Heart left ventricle (tissue), 16 donors: ENCODE measurements at regions not wholly inside any gene's neighbourhood (a gene's known extent, or its start where the extent isn't known, plus 50 kb on each side); places are given as distances from the start of the nearest gene placed in this dataset.
A peak's percentile ranks its signal among the peaks of the same experiment; 100 is the strongest.

Experiments
- ATAC-seq, 4 donors: fragments of 200-7000 bp; cut with Tn5 transposase; one replicate each; pipeline ENCODE4 v1.9.1; 2020 to 2022; ENCODE audit warnings: moderate library complexity in 4 of 4, mild to moderate bottlenecking in 3 of 4, moderate number of reproducible peaks in 1 of 4
- DNase-seq, 5 donors: peaks; one replicate each; pipeline ENCODE4 v3.0.0-alpha.2; 2020
- H3K27ac ChIP-seq, 12 donors: fragments of 200-600 bp; sonication (generic) in 4 of 12; one replicate each; pipeline versions ENCODE4 v1.5.0 to v1.8.0; 2016 to 2022; ENCODE audit warnings: mild to moderate bottlenecking in 2 of 12
- H3K27me3 ChIP-seq, 9 donors: fragments of 200-600 bp; sonication (generic) in 2 of 9; one replicate each; pipeline versions ENCODE4 v1.5.1 to v1.8.0; 2016 to 2022; ENCODE audit warnings: mild to moderate bottlenecking in 3 of 9
- H3K36me3 ChIP-seq, 9 donors: fragments of 200-600 bp; sonication (generic) in 2 of 9; one replicate each; pipeline versions ENCODE4 v1.5.0 to v1.8.0; 2018 to 2022; ENCODE audit warnings: mild to moderate bottlenecking in 2 of 9
- H3K4me1 ChIP-seq, 12 donors: fragments of 200-600 bp; sonication (generic) in 4 of 12; one replicate each; pipeline versions ENCODE4 v1.5.0 to v1.8.0; 2016 to 2022; ENCODE audit warnings: mild to moderate bottlenecking in 3 of 12
- H3K4me3 ChIP-seq, 12 donors: fragments of 200-600 bp; sonication (generic) in 4 of 12; one replicate each; pipeline versions ENCODE4 v1.5.0 to v1.8.0; 2017 to 2022; ENCODE audit warnings: mild to moderate bottlenecking in 9 of 12, moderate library complexity in 4 of 12
- H3K9me3 ChIP-seq, 12 donors: fragments of 200-600 bp; sonication (generic) in 4 of 12; one replicate each; pipeline versions ENCODE4 v1.5.0 to v1.8.0; 2016 to 2022; ENCODE audit warnings: mild to moderate bottlenecking in 1 of 12
- POLR2A ChIP-seq, 2 donors: fragments of 450-650 bp; IDR thresholded peaks; one replicate each; pipeline ENCODE4 v1.6.1; 2017; ENCODE audit warnings: antibody characterized with exemption in 2 of 2, mild to moderate bottlenecking in 2 of 2, moderate library complexity in 2 of 2
- WGBS, 4 donors: extraction: QIAGEN DNeasy Blood & Tissue Kit in 2 of 4; methylation state at CpG; one replicate each; pipeline versions ENCODE4 v1.1.5 to v1.1.7; 2013 to 2018; 5-methylcytosine and 5-hydroxymethylcytosine counted together
- intact Hi-C, 10 donors: fragments of 100-400 bp; cut with DNase I; formaldehyde crosslinking; loops; one replicate each; pipeline versions ENCODE4 v1.11.1 to v1.14.2; 2022
- TF ChIP-seq, protein P1 (sequence below), 12 donors: fragments of 200-600 bp; sonication (generic) in 4 of 12; IDR thresholded peaks; one replicate each; pipeline versions ENCODE4 v1.5.0 to v1.8.0; 2018 to 2022; ENCODE audit warnings: antibody characterized with exemption in 12 of 12, mild to moderate bottlenecking in 5 of 12
- donor health status: ischemic (EF 13 %, LVEDD 7.1; RV severe dilation, severe dysfunction).
- donor health status: healthy with polysubstance abuse.
- donor health status: DM: no; HTN: yes; CAD: no.
- donor health status: DM: no; HTN: no; CAD: no.
- donor health status: ischemic (EF 25% LVEDD 6.9; RV normal size, moderate dysfunction).
- donor health status: ischemic (EF 25% LVEDD 5.7; RV mildly dilated, moderate dysfunction).
- donor health status: healthy.
- donor health status: DM: yes; HTN: yes; CAD: no.
- donor health status: ischemic (EF 35%, LVEDD 5.7; RV mildly dilated, moderate dysfunction).
- donor health status: nonischemic (EF 11% LVEDD 7.7; RV severe dilation, severe dysfunction).
- donor health status: DM: yes; HTN: yes; CAD: no.
- donor health status: PGD.
- donor health status: ischemic (EF 29% LVEDD 5.4; RV normal size, mild dysfunction).
- donor health status: nonischemic (EF 23%, LVEDD 6.1; RV moderate dilation, normal function).

- DNase-seq, result no peak
- intact Hi-C loops, result loop anchor here in 2 of 10 donors (10.0 kb wide), 1 partner anchor 47 kb away; no protein-coding TSS in a partner anchor
- no peak for ATAC-seq
- no peaks in the 10 kb centered on the region for H3K27me3 ChIP-seq
- no peaks in the 10 kb centered on the region for H3K36me3 ChIP-seq
- H3K9me3 ChIP-seq, result no peaks in the 10 kb centered on the region
- WGBS, 4 donors, result 75 to 82% (median 80%) methylated on average over 3 of the region's 3 CpGs
- no peak overlapping the region for H3K4me3 ChIP-seq
- H3K4me1 ChIP-seq, result no peaks in the 10 kb centered on the region
- TF ChIP-seq POLR2A (IDR thresholded peaks at IDR 0.05), result no peak
- no peak overlapping the region for H3K27ac ChIP-seq
These were observed 78.1 kb upstream of the VWDE start for GRCh38 chr7:12481722-12482121.

GRCh38 chr7:12485845-12486244 is 82.2 kb upstream of the VWDE start:
- WGBS, 4 donors, result 97 to 100% (median 98%) methylated on average over 2 of the region's 2 CpGs
- TF ChIP-seq, protein P1, sequence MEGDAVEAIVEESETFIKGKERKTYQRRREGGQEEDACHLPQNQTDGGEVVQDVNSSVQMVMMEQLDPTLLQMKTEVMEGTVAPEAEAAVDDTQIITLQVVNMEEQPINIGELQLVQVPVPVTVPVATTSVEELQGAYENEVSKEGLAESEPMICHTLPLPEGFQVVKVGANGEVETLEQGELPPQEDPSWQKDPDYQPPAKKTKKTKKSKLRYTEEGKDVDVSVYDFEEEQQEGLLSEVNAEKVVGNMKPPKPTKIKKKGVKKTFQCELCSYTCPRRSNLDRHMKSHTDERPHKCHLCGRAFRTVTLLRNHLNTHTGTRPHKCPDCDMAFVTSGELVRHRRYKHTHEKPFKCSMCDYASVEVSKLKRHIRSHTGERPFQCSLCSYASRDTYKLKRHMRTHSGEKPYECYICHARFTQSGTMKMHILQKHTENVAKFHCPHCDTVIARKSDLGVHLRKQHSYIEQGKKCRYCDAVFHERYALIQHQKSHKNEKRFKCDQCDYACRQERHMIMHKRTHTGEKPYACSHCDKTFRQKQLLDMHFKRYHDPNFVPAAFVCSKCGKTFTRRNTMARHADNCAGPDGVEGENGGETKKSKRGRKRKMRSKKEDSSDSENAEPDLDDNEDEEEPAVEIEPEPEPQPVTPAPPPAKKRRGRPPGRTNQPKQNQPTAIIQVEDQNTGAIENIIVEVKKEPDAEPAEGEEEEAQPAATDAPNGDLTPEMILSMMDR (IDR thresholded peaks at IDR 0.05), result no peak
- no peak for TF ChIP-seq POLR2A (IDR thresholded peaks at IDR 0.05)
- Histone ChIP-seq H3K36me3 (no peaks in the 10 kb centered on the region), H3K27me3 (no peaks in the 10 kb centered on the region), H3K4me3 (no peak overlapping the region), H3K4me1 (no peaks in the 10 kb centered on the region), H3K27ac (no peak overlapping the region), H3K9me3 (no peaks in the 10 kb centered on the region)
- no peak for DNase-seq
- intact Hi-C loops, result loop anchor here in 3 of 10 donors (5.0 to 10.0 kb wide), 2 partner anchors 51 to 419 kb away; no protein-coding TSS in a partner anchor
- ATAC-seq, result no peak

- H3K27me3 ChIP-seq, result no peaks in the 10 kb centered on the region
- DNase-seq (no peak), ATAC-seq (no peak)
- intact Hi-C loops, result loop anchor here in 3 of 10 donors (5.0 to 10.0 kb wide), 2 partner anchors 54 to 421 kb away; no protein-coding TSS in a partner anchor
- H3K4me3 ChIP-seq, result no peak overlapping the region
- H3K9me3 ChIP-seq, result no peaks in the 10 kb centered on the region
- no peak overlapping the region for H3K27ac ChIP-seq
- no peaks in the 10 kb centered on the region for H3K36me3 ChIP-seq
- no peaks in the 10 kb centered on the region for H3K4me1 ChIP-seq
- TF ChIP-seq, protein P1 (IDR thresholded peaks at IDR 0.05), result no peak
- TF ChIP-seq POLR2A (IDR thresholded peaks at IDR 0.05), result no peak
These were observed 82.2 kb upstream of the SCIN start for GRCh38 chr7:12488341-12488740.

GRCh38 chr7:12490107-12490688 is 80.3 kb upstream of the SCIN start:
- DNase-seq (no peak), ATAC-seq (no peak)
- H3K27ac ChIP-seq, result no peak overlapping the region
- H3K4me3 ChIP-seq, result no peak overlapping the region
- TF ChIP-seq, protein P1 (IDR thresholded peaks at IDR 0.05), result peak; percentile 31 to 62 (median 44)
- TF ChIP-seq POLR2A (IDR thresholded peaks at IDR 0.05), result no peak
- no peaks in the 10 kb centered on the region for H3K36me3 ChIP-seq
- no peaks in the 10 kb centered on the region for H3K27me3 ChIP-seq
- WGBS, 4 donors, result 19 to 30% (median 21%) methylated on average over 2 of the region's 2 CpGs
- no peaks in the 10 kb centered on the region for H3K4me1 ChIP-seq
- intact Hi-C loops, result loop anchor here in 9 of 10 donors (5.0 to 10.0 kb wide), 10 partner anchors 33 to 1065 kb away; partner anchors contain the start of gene THSD7A (in 6 of the 9)
- H3K9me3 ChIP-seq, result no peaks in the 10 kb centered on the region

DNA sequence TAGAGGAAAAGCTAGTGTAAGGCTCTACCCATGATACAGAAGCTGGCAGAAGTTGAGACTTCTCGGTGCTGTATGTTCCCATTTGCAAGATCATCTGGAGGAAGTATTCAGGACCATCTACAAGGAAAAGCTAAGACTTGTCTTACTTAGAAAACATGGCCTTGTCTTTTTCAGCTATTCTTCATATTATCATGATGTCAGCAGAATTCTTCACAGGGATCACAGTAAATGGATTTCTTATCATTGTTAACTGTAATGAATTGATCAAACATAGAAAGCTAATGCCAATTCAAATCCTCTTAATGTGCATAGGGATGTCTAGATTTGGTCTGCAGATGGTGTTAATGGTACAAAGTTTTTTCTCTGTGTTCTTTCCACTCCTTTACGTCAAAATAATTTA is 79.6 kb upstream of the SCIN start:
- DNase-seq (no peak), ATAC-seq (no peak)
- no peaks in the 10 kb centered on the region for H3K27me3 ChIP-seq
- TF ChIP-seq POLR2A (IDR thresholded peaks at IDR 0.05), result no peak
- TF ChIP-seq, protein P1 (IDR thresholded peaks at IDR 0.05), result no peak
- no peak overlapping the region for H3K4me3 ChIP-seq
- intact Hi-C loops, result loop anchor here in 9 of 10 donors (5.0 to 10.0 kb wide), 10 partner anchors 34 to 1066 kb away; partner anchors contain the start of gene THSD7A (in 6 of the 9)
- no peaks in the 10 kb centered on the region for H3K4me1 ChIP-seq
- H3K36me3 ChIP-seq, result no peaks in the 10 kb centered on the region
- no peaks in the 10 kb centered on the region for H3K9me3 ChIP-seq
- 67 to 82% (median 72%) methylated on average over 2 of the region's 2 CpGs for WGBS, 4 donors
- H3K27ac ChIP-seq, result no peak overlapping the region
